Suprapubic skin (tissue), 4 donors: ENCODE measurements at regions not wholly inside any gene's neighbourhood (a gene's known extent, or its start where the extent isn't known, plus 50 kb on each side); places are given as distances from the start of the nearest gene placed in this dataset.

Experiments
- EP300 ChIP-seq: sonication (generic); formaldehyde crosslinking; IDR thresholded peaks from one replicate; pipeline ENCODE4 v1.6.1; 2017; ENCODE audit warnings: antibody characterized with exemption
- POLR2AphosphoS5 ChIP-seq, 3 donors: sonication (generic); formaldehyde crosslinking; IDR thresholded peaks; one replicate each; pipeline ENCODE4 v1.6.1; 2017; ENCODE audit warnings: antibody characterized with exemption in 3 of 3
- TF ChIP-seq, protein P1 (sequence below), 2 donors: fragments of 200-600 bp in 1 of 2; fragments of 450-650 bp in 1 of 2; sonication (generic) in 1 of 2; IDR thresholded peaks; one replicate each; pipeline ENCODE4 v1.5.1; 2016 to 2019; ENCODE audit warnings: antibody characterized with exemption in 2 of 2, mild to moderate bottlenecking in 1 of 2, moderate library complexity in 1 of 2

DNA sequence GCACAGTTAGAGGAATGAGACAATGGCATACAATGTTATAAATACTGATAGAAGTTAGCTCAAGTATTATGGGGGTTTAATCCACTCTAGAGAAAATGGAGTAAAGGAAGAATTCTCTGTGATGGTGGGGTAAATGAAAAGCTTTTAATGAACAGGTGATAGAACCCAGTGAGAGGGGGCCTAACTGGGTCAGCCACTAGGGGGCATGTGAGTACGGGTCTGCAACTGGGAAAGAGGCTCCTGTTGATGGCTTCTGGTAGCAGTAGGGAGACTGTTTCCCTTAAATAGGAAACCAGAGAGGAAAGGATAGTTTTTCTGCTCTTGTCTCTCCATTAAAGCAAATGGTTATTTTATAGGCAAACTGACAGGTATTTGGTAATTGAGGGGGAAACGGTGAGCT, 132.8 kb upstream of the GPR101 start:
- TF ChIP-seq, protein P1, sequence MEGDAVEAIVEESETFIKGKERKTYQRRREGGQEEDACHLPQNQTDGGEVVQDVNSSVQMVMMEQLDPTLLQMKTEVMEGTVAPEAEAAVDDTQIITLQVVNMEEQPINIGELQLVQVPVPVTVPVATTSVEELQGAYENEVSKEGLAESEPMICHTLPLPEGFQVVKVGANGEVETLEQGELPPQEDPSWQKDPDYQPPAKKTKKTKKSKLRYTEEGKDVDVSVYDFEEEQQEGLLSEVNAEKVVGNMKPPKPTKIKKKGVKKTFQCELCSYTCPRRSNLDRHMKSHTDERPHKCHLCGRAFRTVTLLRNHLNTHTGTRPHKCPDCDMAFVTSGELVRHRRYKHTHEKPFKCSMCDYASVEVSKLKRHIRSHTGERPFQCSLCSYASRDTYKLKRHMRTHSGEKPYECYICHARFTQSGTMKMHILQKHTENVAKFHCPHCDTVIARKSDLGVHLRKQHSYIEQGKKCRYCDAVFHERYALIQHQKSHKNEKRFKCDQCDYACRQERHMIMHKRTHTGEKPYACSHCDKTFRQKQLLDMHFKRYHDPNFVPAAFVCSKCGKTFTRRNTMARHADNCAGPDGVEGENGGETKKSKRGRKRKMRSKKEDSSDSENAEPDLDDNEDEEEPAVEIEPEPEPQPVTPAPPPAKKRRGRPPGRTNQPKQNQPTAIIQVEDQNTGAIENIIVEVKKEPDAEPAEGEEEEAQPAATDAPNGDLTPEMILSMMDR (IDR thresholded peaks at IDR 0.05), result no peak
- TF ChIP-seq POLR2AphosphoS5 (IDR thresholded peaks at IDR 0.05) (no peak), EP300 (no peak)
